Endothelial cell of umbilical vein (primary cell): ENCODE measurements at regions not wholly inside any gene's neighbourhood (a gene's known extent, or its start where the extent isn't known, plus 50 kb on each side); places are given as distances from the start of the nearest gene placed in this dataset.
"Not testable (repeated sequence)": the region's sequence is repeated elsewhere in the genome, so short reads cannot be mapped to it uniquely, and the experiment has no call there.

Experiments used
- BruUV-seq: library from RNA; stranded (reverse); fragments of 400-500 nt; replicated peaks from 2 replicates; lab custom pipeline; 2021; lab: Mats Ljungman, UMichigan
- CTCF ChIA-PET: fragments of 300-600, 350-600 bp; sonication (Branson Sonifier 250); formaldehyde crosslinking; loops from one replicate; lab custom pipeline; 2021; ENCODE audit warnings: antibody characterized with exemption, inconsistent platforms; lab: Charles Lee
- POLR2A ChIA-PET: fragments of 300-600, 350-600 bp; sonication (Branson Sonifier 250); formaldehyde crosslinking; loops from one replicate; lab custom pipeline; 2021; ENCODE audit warnings: antibody characterized with exemption, inconsistent platforms; lab: Charles Lee
- DNase-seq: peaks from one replicate; pipeline ENCODE4 v3.0.0-alpha.2; 2011; ENCODE audit warnings: low read depth, low spot score
- FAIRE-seq: peaks from 2 replicates; lab custom pipeline; 2011; peaks lifted over from hg19 to GRCh38; lab: Jason Lieb, UNC
- H2AFZ ChIP-seq: 2 replicates; pipeline ENCODE4 v1.6.0; 2012; ENCODE audit warnings: low read depth, low read length, control low read depth, inconsistent platforms
- H3K27ac ChIP-seq: 2 replicates; pipeline ENCODE4 v1.5.1; 2011; ENCODE audit warnings: low read depth, mild to moderate bottlenecking, control low read depth, low read length, moderate library complexity; ENCODE audit not compliant: insufficient read depth
- H3K27me3 ChIP-seq, 2 experiments: 2 replicates each; pipeline versions ENCODE4 v1.6.0 to v1.6.1; 2011; ENCODE audit warnings: low read length in 2 of 2, mixed read lengths in 1 of 2; ENCODE audit not compliant: control insufficient read depth in 2 of 2, insufficient read depth in 2 of 2
- H3K36me3 ChIP-seq, 2 experiments: 2 replicates in 1 of 2; 3 replicates in 1 of 2; pipeline ENCODE4 v1.5.1; 2011; ENCODE audit warnings: low read length in 2 of 2, mild to moderate bottlenecking in 1 of 2, moderate library complexity in 1 of 2; ENCODE audit not compliant: control insufficient read depth in 2 of 2, insufficient read depth in 2 of 2; ENCODE audit errors: extremely low read depth in 1 of 2
- H3K4me1 ChIP-seq: 3 replicates; pipeline ENCODE4 v1.5.1; 2011; ENCODE audit warnings: mild to moderate bottlenecking, low read length; ENCODE audit not compliant: control insufficient read depth, insufficient read depth; ENCODE audit errors: extremely low read depth
- H3K4me2 ChIP-seq: 2 replicates; pipeline ENCODE4 v1.6.1; 2011; ENCODE audit warnings: low read length, control low read depth, mixed read lengths; ENCODE audit not compliant: insufficient read depth
- H3K4me3 ChIP-seq, 3 experiments: fragments of 200-600 bp in 1 of 3; sonication (generic), shearing (Covaris generic) in 1 of 3; replicated peaks in 1 of 3; 2 replicates each; pipeline ENCODE4 v1.5.1; 2011 to 2016; ENCODE audit warnings: control low read depth in 3 of 3, low read length in 3 of 3, mild to moderate bottlenecking in 2 of 3, inconsistent platforms in 1 of 3, low read depth in 1 of 3, moderate library complexity in 1 of 3; ENCODE audit not compliant: insufficient read depth in 1 of 3
- H3K79me2 ChIP-seq: 2 replicates; pipeline ENCODE4 v1.6.0; 2012; ENCODE audit warnings: low read length, inconsistent platforms; ENCODE audit not compliant: control insufficient read depth, insufficient read depth
- H3K9ac ChIP-seq: replicated peaks from 2 replicates; pipeline ENCODE3; 2011; ENCODE audit warnings: low read length, control low read depth; ENCODE audit not compliant: insufficient read depth; ENCODE audit errors: extremely low read depth
- H3K9me1 ChIP-seq: replicated peaks from 3 replicates; pipeline ENCODE4 v1.6.0; 2011; ENCODE audit warnings: mild to moderate bottlenecking, low read length; ENCODE audit not compliant: control insufficient read depth, insufficient read depth; ENCODE audit errors: extremely low read depth
- H3K9me3 ChIP-seq: replicated peaks from 2 replicates; pipeline ENCODE4 v1.5.1; 2012; ENCODE audit warnings: low read length, inconsistent platforms; ENCODE audit not compliant: control insufficient read depth, insufficient read depth
- H4K20me1 ChIP-seq: replicated peaks from 2 replicates; pipeline ENCODE3; 2011; ENCODE audit warnings: mild to moderate bottlenecking, low read length; ENCODE audit not compliant: control insufficient read depth, insufficient read depth; ENCODE audit errors: extremely low read depth
- EZH2 ChIP-seq: IDR thresholded peaks from 2 replicates; pipeline ENCODE4 v1.6.1; 2012; ENCODE audit warnings: borderline replicate concordance, low read depth, mild to moderate bottlenecking, moderate library complexity, low read length, inconsistent platforms; ENCODE audit not compliant: severe bottlenecking
- FOS ChIP-seq: IDR thresholded peaks from 2 replicates; pipeline ENCODE4 v1.6.1; 2011; ENCODE audit warnings: mild to moderate bottlenecking, low read length, moderate library complexity, borderline replicate concordance; ENCODE audit not compliant: insufficient read depth
- GATA2 ChIP-seq: IDR thresholded peaks from 2 replicates; pipeline ENCODE4 v1.7.0; 2011; ENCODE audit warnings: low read depth, mild to moderate bottlenecking, moderate library complexity, mixed read lengths, low read length; ENCODE audit not compliant: insufficient read length, insufficient read depth
- JUN ChIP-seq: IDR thresholded peaks from 2 replicates; pipeline ENCODE4 v1.6.1; 2011; ENCODE audit warnings: borderline replicate concordance, low read depth; ENCODE audit not compliant: insufficient read length, insufficient read depth
- MYC ChIP-seq: IDR thresholded peaks from one replicate; pipeline ENCODE4 v1.6.1; 2011; ENCODE audit warnings: mild to moderate bottlenecking, low read depth, low read length
- POLR2A ChIP-seq: IDR thresholded peaks from 2 replicates; pipeline ENCODE4 v1.6.1; 2012; ENCODE audit warnings: low read depth, mild to moderate bottlenecking, control low read depth, low read length
- POLR2AphosphoS5 ChIP-seq: IDR thresholded peaks from 2 replicates; pipeline ENCODE4 v1.6.1; 2012; ENCODE audit warnings: low read depth, mild to moderate bottlenecking, control low read depth, low read length, moderate library complexity; ENCODE audit not compliant: insufficient read depth
- dilution Hi-C: fragments of 300-500 bp; cut with MboI; formaldehyde crosslinking; loops from one replicate; pipeline ENCODE4 v1.15.0; 2019; ENCODE audit warnings: low sequenced_read_pairs; ENCODE audit not compliant: extremely low pct_ligation_motif_present
- intact Hi-C: fragments of 100-400 bp; cut with micrococcal nuclease; formaldehyde crosslinking; loops from one replicate; pipeline ENCODE4 v1.10.0; 2022
- TF ChIP-seq, protein P1 (sequence below): IDR thresholded peaks from 2 replicates; pipeline ENCODE4 v1.6.1; 2011; ENCODE audit not compliant: insufficient read depth, insufficient read length
- TF ChIP-seq, protein P2 (sequence below), 2 donors: IDR thresholded peaks; 1 replicate in 1 of 2; 2 replicates in 1 of 2; pipeline ENCODE4 v1.5.1; 2011; ENCODE audit warnings: low read length in 2 of 2, mild to moderate bottlenecking in 2 of 2, moderate library complexity in 2 of 2, control low read depth in 1 of 2, inconsistent platforms in 1 of 2, low read depth in 1 of 2; ENCODE audit not compliant: insufficient read depth in 1 of 2; ENCODE audit errors: extremely low read depth in 1 of 2

DNA sequence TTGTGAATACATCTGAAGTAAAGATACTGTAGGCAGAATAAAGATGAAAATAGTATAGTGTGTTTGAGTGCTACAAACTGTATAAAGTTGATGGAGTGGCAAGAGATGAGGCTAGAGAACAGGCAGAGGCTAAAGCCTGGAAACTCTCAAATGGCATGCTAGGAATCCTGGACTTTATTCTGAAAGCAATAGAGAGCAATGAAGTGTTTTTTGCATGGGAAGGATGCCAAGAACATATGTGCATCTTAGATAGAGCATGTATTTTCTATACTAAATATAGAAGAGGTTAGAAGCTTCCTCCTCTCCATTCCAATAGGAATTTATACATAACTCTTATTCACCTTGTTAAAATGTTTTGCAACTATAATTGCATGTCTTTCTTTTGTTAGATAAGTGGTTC, 86.3 kb upstream of the TMTC2 start:
- CTCF ChIA-PET, result no interaction called here
- peaks cover 1 to 3% of the 10 kb centered on the region in 2 experiments for H3K27me3 ChIP-seq
- POLR2A ChIA-PET, result no interaction called here
- H3K9ac ChIP-seq, result no peak overlapping the region
- no peaks in the 10 kb centered on the region for H3K36me3 ChIP-seq
- no peak overlapping the region for H3K4me3 ChIP-seq
- no peak for TF ChIP-seq EZH2
- TF ChIP-seq JUN, result no peak
- TF ChIP-seq, protein P1, sequence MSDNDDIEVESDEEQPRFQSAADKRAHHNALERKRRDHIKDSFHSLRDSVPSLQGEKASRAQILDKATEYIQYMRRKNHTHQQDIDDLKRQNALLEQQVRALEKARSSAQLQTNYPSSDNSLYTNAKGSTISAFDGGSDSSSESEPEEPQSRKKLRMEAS, result no peak
- TF ChIP-seq POLR2AphosphoS5, result no peak
- no peak for TF ChIP-seq FOS
- TF ChIP-seq, protein P2, sequence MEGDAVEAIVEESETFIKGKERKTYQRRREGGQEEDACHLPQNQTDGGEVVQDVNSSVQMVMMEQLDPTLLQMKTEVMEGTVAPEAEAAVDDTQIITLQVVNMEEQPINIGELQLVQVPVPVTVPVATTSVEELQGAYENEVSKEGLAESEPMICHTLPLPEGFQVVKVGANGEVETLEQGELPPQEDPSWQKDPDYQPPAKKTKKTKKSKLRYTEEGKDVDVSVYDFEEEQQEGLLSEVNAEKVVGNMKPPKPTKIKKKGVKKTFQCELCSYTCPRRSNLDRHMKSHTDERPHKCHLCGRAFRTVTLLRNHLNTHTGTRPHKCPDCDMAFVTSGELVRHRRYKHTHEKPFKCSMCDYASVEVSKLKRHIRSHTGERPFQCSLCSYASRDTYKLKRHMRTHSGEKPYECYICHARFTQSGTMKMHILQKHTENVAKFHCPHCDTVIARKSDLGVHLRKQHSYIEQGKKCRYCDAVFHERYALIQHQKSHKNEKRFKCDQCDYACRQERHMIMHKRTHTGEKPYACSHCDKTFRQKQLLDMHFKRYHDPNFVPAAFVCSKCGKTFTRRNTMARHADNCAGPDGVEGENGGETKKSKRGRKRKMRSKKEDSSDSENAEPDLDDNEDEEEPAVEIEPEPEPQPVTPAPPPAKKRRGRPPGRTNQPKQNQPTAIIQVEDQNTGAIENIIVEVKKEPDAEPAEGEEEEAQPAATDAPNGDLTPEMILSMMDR (IDR thresholded peaks at IDR 0.05; ENCODE audit: extremely low read depth in 1 of 2, insufficient read depth in 1 of 2, low read depth in 1 of 2, low read length in 2 of 2), result no peak
- no peak for TF ChIP-seq GATA2
- no peak for TF ChIP-seq MYC
- no peak for TF ChIP-seq POLR2A
- FAIRE-seq (no peak), DNase-seq (no peak)
- no peaks in the 10 kb centered on the region for H4K20me1 ChIP-seq
- no peak overlapping the region for H3K4me2 ChIP-seq
- intact Hi-C loops (no loop called here), dilution Hi-C loops (no loop called here)
- no peaks in the 10 kb centered on the region for H3K9me1 ChIP-seq
- no peak overlapping the region for H3K27ac ChIP-seq
- no peak overlapping the region for H2AFZ ChIP-seq
- BruUV-seq, result no TSS peak
- no peaks in the 10 kb centered on the region for H3K9me3 ChIP-seq
- no peaks in the 10 kb centered on the region for H3K4me1 ChIP-seq
- no peaks in the 10 kb centered on the region for H3K79me2 ChIP-seq

DNA sequence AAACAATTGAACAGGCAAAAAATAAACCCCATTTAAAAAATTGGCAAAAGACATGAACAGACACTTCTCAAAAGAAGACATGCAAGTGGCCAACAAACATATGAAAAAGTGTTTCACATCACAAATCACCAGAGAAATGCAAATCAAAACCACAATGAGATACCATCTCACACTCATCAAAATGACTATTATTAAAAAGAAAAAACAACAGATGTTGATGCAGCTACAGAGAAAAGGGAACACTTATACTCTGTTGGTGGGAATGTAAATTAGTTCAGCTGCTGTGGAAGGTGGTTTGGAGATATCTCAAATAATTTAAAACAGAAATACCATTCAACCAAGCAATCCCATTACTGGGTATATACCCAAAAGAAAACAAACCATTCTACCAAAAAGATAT, 83.1 kb upstream of the TMTC2 start:
- H3K9ac ChIP-seq, H3K36me3 ChIP-seq, BruUV-seq, H3K4me3 ChIP-seq, DNase-seq, H3K9me1 ChIP-seq, H3K79me2 ChIP-seq, FAIRE-seq, H2AFZ ChIP-seq, intact Hi-C loops, POLR2A ChIA-PET, H3K27me3 ChIP-seq, H3K9me3 ChIP-seq, H3K27ac ChIP-seq, H3K4me1 ChIP-seq, H4K20me1 ChIP-seq, H3K4me2 ChIP-seq, CTCF ChIA-PET, dilution Hi-C loops: not testable (repeated sequence)
